Testis (tissue), 2 donors: ENCODE measurements at regions not wholly inside any gene's neighbourhood (a gene's known extent, or its start where the extent isn't known, plus 50 kb on each side); places are given as distances from the start of the nearest gene placed in this dataset.

Experiments
- DNase-seq: peaks from one replicate; pipeline ENCODE4 v3.0.0-alpha.2; 2019
- H3K27ac ChIP-seq, 2 donors: fragments of 200-600 bp; sonication (generic); one replicate each; pipeline ENCODE4 v1.5.1; 2019
- H3K27me3 ChIP-seq: fragments of 200-600 bp; sonication (generic); one replicate; pipeline ENCODE4 v1.5.1; 2019
- H3K36me3 ChIP-seq: fragments of 200-600 bp; sonication (generic); one replicate; pipeline ENCODE4 v1.5.1; 2017; ENCODE audit warnings: low read depth; ENCODE audit errors: missing control alignments
- H3K4me1 ChIP-seq: fragments of 200-600 bp; sonication (generic); one replicate; pipeline ENCODE4 v1.5.1; 2019
- H3K4me3 ChIP-seq, 2 donors: fragments of 200-600 bp; sonication (generic); one replicate each; pipeline ENCODE4 v1.5.1; 2017 to 2019
- H3K9me3 ChIP-seq: fragments of 200-600 bp; sonication (generic); one replicate; pipeline ENCODE4 v1.5.1; 2017
- CTCF ChIP-seq, 3 experiments: fragments of 450-650 bp in 2 of 3; fragments of 200-600 bp in 1 of 3; sonication (generic) in 1 of 3; IDR thresholded peaks; one replicate each; pipeline ENCODE4 v1.5.1; 2016 to 2019; ENCODE audit warnings: antibody characterized with exemption in 3 of 3, mild to moderate bottlenecking in 2 of 3, moderate library complexity in 1 of 3
- POLR2A ChIP-seq: fragments of 450-650 bp; IDR thresholded peaks from one replicate; pipeline ENCODE4 v1.6.1; 2017; ENCODE audit warnings: antibody characterized with exemption, mild to moderate bottlenecking, moderate library complexity
- WGBS, 2 donors: methylation state at CpG; one replicate each; pipeline ENCODE4 v1.1.5; 2018; 5-methylcytosine and 5-hydroxymethylcytosine counted together
- intact Hi-C: fragments of 100-400 bp; cut with DNase I; formaldehyde crosslinking; loops from one replicate; pipeline ENCODE4 v1.15.1; 2023; ENCODE audit warnings: low total_unique reads

GRCh38 chr13:56864451-56864850 is 276.3 kb upstream of the PRR20A start:
- no peak for TF ChIP-seq POLR2A
- H3K9me3 ChIP-seq, result no peaks in the 10 kb centered on the region
- no peak for DNase-seq
- intact Hi-C loops, result no loop called here
- H3K27ac ChIP-seq, result no peak overlapping the region
- H3K4me3 ChIP-seq, result no peak overlapping the region
- H3K36me3 ChIP-seq, result no peaks in the 10 kb centered on the region
- no peaks in the 10 kb centered on the region for H3K4me1 ChIP-seq
- 52 to 62% methylated on average over 2 of the region's 2 CpGs for WGBS, 2 donors
- H3K27me3 ChIP-seq, result no peaks in the 10 kb centered on the region

GRCh38 chr13:56865416-56865815 is 275.3 kb upstream of the PRR20A start:
- WGBS, 2 donors, result 28 to 38% methylated on average over 1 of the region's 1 CpG
- Histone ChIP-seq H3K27ac (no peak overlapping the region), H3K9me3 (no peaks in the 10 kb centered on the region), H3K27me3 (no peaks in the 10 kb centered on the region), H3K4me3 (no peak overlapping the region), H3K36me3 (no peaks in the 10 kb centered on the region), H3K4me1 (no peaks in the 10 kb centered on the region)
- no peak for DNase-seq
- intact Hi-C loops, result no loop called here
- TF ChIP-seq POLR2A (no peak), CTCF (IDR thresholded peaks at IDR 0.05) (no peak)

GRCh38 chr13:56869671-56870070 is 271.0 kb upstream of the PRR20A start:
- no peaks in the 10 kb centered on the region for H3K4me1 ChIP-seq
- intact Hi-C loops, result no loop called here
- no peak overlapping the region for H3K4me3 ChIP-seq
- DNase-seq, result no peak
- no peaks in the 10 kb centered on the region for H3K9me3 ChIP-seq
- TF ChIP-seq POLR2A (no peak), CTCF (IDR thresholded peaks at IDR 0.05) (no peak)
- no peaks in the 10 kb centered on the region for H3K36me3 ChIP-seq
- 62 to 74% methylated on average over 3 to 4 of the region's 4 CpGs for WGBS, 2 donors
- H3K27me3 ChIP-seq, result no peaks in the 10 kb centered on the region
- H3K27ac ChIP-seq, result no peak overlapping the region

- Histone ChIP-seq H3K4me3 (no peak overlapping the region), H3K27me3 (no peaks in the 10 kb centered on the region), H3K36me3 (no peaks in the 10 kb centered on the region), H3K9me3 (no peaks in the 10 kb centered on the region), H3K27ac (no peak overlapping the region), H3K4me1 (no peaks in the 10 kb centered on the region)
- intact Hi-C loops, result no loop called here
- DNase-seq, result no peak
- TF ChIP-seq POLR2A (no peak), CTCF (IDR thresholded peaks at IDR 0.05) (no peak)
- WGBS, 2 donors, result 49 to 63% methylated on average over 9 to 10 of the region's 10 CpGs
Measured at GRCh38 chr13:56886398-56886797, 254.3 kb upstream of the PRR20A start.

GRCh38 chr13:56888455-56888854 is 252.3 kb upstream of the PRR20A start:
- TF ChIP-seq CTCF (IDR thresholded peaks at IDR 0.05) (no peak), POLR2A (no peak)
- WGBS, 2 donors, result 92 to 95% methylated on average over 2 of the region's 2 CpGs
- no peak overlapping the region for H3K27ac ChIP-seq

More at GRCh38 chr13:56888455-56888854, 252.3 kb upstream of the PRR20A start:
- intact Hi-C loops, result no loop called here
- no peak overlapping the region for H3K4me3 ChIP-seq
- no peaks in the 10 kb centered on the region for H3K4me1 ChIP-seq
- no peaks in the 10 kb centered on the region for H3K9me3 ChIP-seq
- no peak for DNase-seq
- no peaks in the 10 kb centered on the region for H3K27me3 ChIP-seq
- H3K36me3 ChIP-seq, result no peaks in the 10 kb centered on the region
